GM13977 (cell line): ENCODE measurements at regions not wholly inside any gene's neighbourhood (a gene's known extent, or its start where the extent isn't known, plus 50 kb on each side); places are given as distances from the start of the nearest gene placed in this dataset.

ENCODE experiments used
- DNase-seq: peaks from one replicate; pipeline ENCODE4 v3.0.0; 2012; ENCODE audit warnings: low spot score
- CTCF ChIP-seq: IDR thresholded peaks from 2 replicates; pipeline ENCODE4 v1.5.1; 2012; ENCODE audit warnings: mild to moderate bottlenecking, control low read depth; ENCODE audit not compliant: insufficient read depth; ENCODE audit errors: extremely low read depth, missing control alignments
- in situ Hi-C: fragments of 300-500 bp; cut with MboI; formaldehyde crosslinking; loops from one replicate; pipeline ENCODE4 v1.12.0; 2022; ENCODE audit warnings: low sequenced_read_pairs, low pct_unique_long_range_greater_than_20kb, mixed read lengths, inconsistent platforms; ENCODE audit not compliant: unreplicated experiment

GRCh38 chrX:69257499-69258127 lies 92.4 kb upstream of the PJA1 start:
- in situ Hi-C loops, result no loop called here
- DNase-seq, result no peak
- no peak for TF ChIP-seq CTCF

- no peak for TF ChIP-seq CTCF
- in situ Hi-C loops, result no loop called here
- no peak for DNase-seq
Observed at GRCh38 chrX:69256291-69256565, 91.0 kb upstream of the PJA1 start.

GRCh38 chrX:69255441-69256290 lies 90.4 kb upstream of the PJA1 start:
- in situ Hi-C loops, result no loop called here
- DNase-seq, result no peak
- no peak for TF ChIP-seq CTCF

GRCh38 chrX:69253821-69254220 lies 88.6 kb upstream of the PJA1 start:
- TF ChIP-seq CTCF, result no peak
- DNase-seq, result no peak
- in situ Hi-C loops, result no loop called here

GRCh38 chrX:69243276-69243675 lies 78.0 kb upstream of the PJA1 start:
- in situ Hi-C loops, result no loop called here
- TF ChIP-seq CTCF, result no peak
- DNase-seq, result no peak

- in situ Hi-C loops, result no loop called here
- no peak for DNase-seq
- TF ChIP-seq CTCF, result no peak
Observed at GRCh38 chrX:69238887-69239231, 73.6 kb upstream of the PJA1 start.
